Activated CD8-positive, alpha-beta T cell treated with anti-CD3 and anti-CD28 coated beads for 36 hours (primary cell): ENCODE measurements at regions not wholly inside any gene's neighbourhood (a gene's known extent, or its start where the extent isn't known, plus 50 kb on each side); places are given as distances from the start of the nearest gene placed in this dataset.

Experiments used
- ATAC-seq: fragments of 200-7000 bp; cut with Tn5 transposase; one replicate; pipeline ENCODE4 v1.10.0; 2021; ENCODE audit warnings: mild to moderate bottlenecking, moderate library complexity
- CTCF ChIA-PET: fragments of 350-600 bp; sonication (Branson Sonifier 250); formaldehyde crosslinking; loops from one replicate; lab custom pipeline; 2021; ENCODE audit warnings: antibody characterized with exemption; lab: Charles Lee
- POLR2A ChIA-PET: fragments of 350-600 bp; sonication (Branson Sonifier 250); formaldehyde crosslinking; loops from one replicate; lab custom pipeline; 2021; ENCODE audit warnings: antibody characterized with exemption; lab: Charles Lee
- DNase-seq: peaks from one replicate; pipeline ENCODE4 v3.0.0-alpha.2; 2020
- H3K27ac Mint-ChIP-seq: one replicate; pipeline ENCODE4 v1.8.0; 2021; ENCODE audit warnings: mild to moderate bottlenecking, mixed read lengths
- H3K27me3 Mint-ChIP-seq: one replicate; pipeline ENCODE4 v1.8.0; 2021; ENCODE audit warnings: mixed read lengths
- H3K36me3 Mint-ChIP-seq: one replicate; pipeline ENCODE4 v1.8.0; 2021; ENCODE audit warnings: low read depth, mixed read lengths
- H3K4me1 Mint-ChIP-seq: one replicate; pipeline ENCODE4 v1.8.0; 2021; ENCODE audit warnings: low read depth, mixed read lengths
- H3K4me3 Mint-ChIP-seq: one replicate; pipeline ENCODE4 v1.8.0; 2021; ENCODE audit warnings: mild to moderate bottlenecking, moderate library complexity, mixed read lengths
- H3K9me3 Mint-ChIP-seq: one replicate; pipeline ENCODE4 v1.8.0; 2021; ENCODE audit warnings: mixed read lengths
- CTCF ChIP-seq: fragments of 200-600 bp; IDR thresholded peaks from one replicate; pipeline ENCODE4 v1.8.0; 2022; ENCODE audit warnings: antibody characterized with exemption, mild to moderate bottlenecking
- intact Hi-C: fragments of 100-400 bp; cut with micrococcal nuclease; formaldehyde crosslinking; loops from one replicate; pipeline ENCODE4 v1.10.0; 2022

DNA sequence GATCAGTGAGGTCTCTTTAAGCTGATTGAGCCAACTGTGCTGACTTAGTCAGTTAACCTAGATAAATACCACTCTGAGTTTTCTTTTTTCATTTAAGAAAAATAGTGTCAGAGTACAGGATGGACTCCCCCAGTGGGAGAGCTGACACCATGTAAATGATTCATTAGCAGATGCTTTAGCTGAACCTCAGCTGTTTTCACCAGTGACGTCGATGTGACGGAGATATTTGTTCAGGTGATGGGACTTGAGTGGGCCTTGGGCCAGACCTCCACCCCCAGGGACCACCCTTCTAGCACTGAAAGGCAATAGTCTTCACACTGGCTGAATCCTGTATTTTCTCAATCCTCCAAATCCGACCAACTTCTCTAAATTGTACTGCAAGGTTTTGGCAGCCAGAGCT lies 196.1 kb downstream of the GAS1 start:
- Mint-ChIP-seq H3K4me1 (no peaks in the 10 kb centered on the region), H3K9me3 (no peaks in the 10 kb centered on the region), H3K27me3 (no peaks in the 10 kb centered on the region), H3K27ac (no peak overlapping the region), H3K36me3 (no peaks in the 10 kb centered on the region), H3K4me3 (no peak overlapping the region)
- no peak for DNase-seq
- ATAC-seq: no peak
- TF ChIP-seq CTCF: no peak
- CTCF ChIA-PET: no interaction called here
- POLR2A ChIA-PET: no interaction called here
- intact Hi-C loops: no loop called here

GRCh38 chr9:86749894-86750255 lies 197.4 kb downstream of the GAS1 start:
- no peak for DNase-seq
- POLR2A ChIA-PET: no interaction called here
- Mint-ChIP-seq H3K4me1 (no peaks in the 10 kb centered on the region), H3K27ac (no peak overlapping the region), H3K9me3 (no peaks in the 10 kb centered on the region), H3K36me3 (no peaks in the 10 kb centered on the region), H3K27me3 (no peaks in the 10 kb centered on the region), H3K4me3 (no peak overlapping the region)
- ATAC-seq: no peak
- CTCF ChIA-PET: no interaction called here
- TF ChIP-seq CTCF: no peak
- intact Hi-C loops: no loop called here

DNA sequence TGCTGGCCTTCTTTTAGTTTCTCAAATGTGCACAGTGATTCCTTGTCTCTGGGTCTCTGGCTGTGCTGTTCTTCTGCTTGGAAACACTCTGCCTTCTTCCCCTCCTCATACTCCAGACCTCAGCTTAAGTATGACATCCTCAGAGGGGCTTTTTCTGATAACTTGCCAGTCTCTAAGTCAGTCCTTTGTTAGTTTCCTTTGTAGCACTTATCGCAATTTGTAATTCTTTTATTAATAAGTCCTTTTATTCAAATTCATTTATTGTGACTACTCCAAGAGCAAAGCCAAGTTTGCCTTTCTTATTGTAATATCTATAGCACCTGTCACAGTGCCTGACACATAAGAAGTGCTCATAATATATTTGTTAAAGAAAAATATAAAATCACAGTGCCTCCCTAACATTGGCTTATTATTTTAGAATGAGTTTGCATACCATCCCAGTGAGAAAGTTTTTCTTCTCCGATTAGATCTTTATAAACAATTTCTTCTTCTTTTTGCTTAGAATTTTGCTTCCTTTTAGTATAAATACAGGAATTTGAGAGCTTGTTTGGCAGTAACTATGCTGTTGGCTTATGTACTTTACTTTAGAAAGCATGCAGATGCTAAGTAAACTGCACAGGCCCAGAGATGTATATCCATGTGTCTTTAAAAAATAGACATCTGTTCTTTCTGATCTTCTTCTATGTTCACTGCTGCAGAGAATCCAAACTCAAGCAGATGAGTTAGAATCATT lies 198.0 kb downstream of the GAS1 start:
- intact Hi-C loops: no loop called here
- no peaks in the 10 kb centered on the region for H3K27me3 Mint-ChIP-seq
- no peak for ATAC-seq

DNA sequence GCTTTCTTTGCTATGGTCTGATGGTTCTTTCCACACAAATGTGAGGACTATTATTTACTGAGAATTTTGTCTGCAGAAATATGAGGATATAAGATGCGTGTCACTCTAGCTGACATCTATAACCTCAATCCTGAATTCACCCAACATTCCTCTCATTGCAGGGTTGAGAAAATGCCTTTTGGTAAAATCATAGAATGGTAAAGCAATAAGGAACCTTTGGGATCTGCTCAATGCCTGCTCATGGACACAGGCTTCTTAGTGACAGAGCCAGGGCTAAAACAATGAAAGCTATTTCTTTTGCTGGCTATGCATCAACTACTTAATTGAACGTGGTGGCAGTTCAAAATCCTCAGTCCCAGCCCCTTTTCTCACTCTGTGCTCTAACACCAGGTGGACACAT lies 199.6 kb downstream of the GAS1 start:
- Mint-ChIP-seq H3K27me3 (peaks cover 1% of the 10 kb centered on the region), H3K36me3 (no peaks in the 10 kb centered on the region), H3K4me3 (no peak overlapping the region), H3K9me3 (no peaks in the 10 kb centered on the region), H3K27ac (no peak overlapping the region), H3K4me1 (no peaks in the 10 kb centered on the region)
- no peak for TF ChIP-seq CTCF
- ATAC-seq: no peak
- intact Hi-C loops: no loop called here
- CTCF ChIA-PET: no interaction called here
- no peak for DNase-seq
- POLR2A ChIA-PET: no interaction called here

More for the DNA sequence above, 198.0 kb downstream of the GAS1 start:
- CTCF ChIA-PET: no interaction called here
- no peak overlapping the region for H3K4me3 Mint-ChIP-seq
- no peaks in the 10 kb centered on the region for H3K36me3 Mint-ChIP-seq
- H3K9me3 Mint-ChIP-seq: no peaks in the 10 kb centered on the region
- H3K27ac Mint-ChIP-seq: no peak overlapping the region
- no peak for TF ChIP-seq CTCF
- no peaks in the 10 kb centered on the region for H3K4me1 Mint-ChIP-seq
- DNase-seq: no peak
- POLR2A ChIA-PET: no interaction called here

DNA sequence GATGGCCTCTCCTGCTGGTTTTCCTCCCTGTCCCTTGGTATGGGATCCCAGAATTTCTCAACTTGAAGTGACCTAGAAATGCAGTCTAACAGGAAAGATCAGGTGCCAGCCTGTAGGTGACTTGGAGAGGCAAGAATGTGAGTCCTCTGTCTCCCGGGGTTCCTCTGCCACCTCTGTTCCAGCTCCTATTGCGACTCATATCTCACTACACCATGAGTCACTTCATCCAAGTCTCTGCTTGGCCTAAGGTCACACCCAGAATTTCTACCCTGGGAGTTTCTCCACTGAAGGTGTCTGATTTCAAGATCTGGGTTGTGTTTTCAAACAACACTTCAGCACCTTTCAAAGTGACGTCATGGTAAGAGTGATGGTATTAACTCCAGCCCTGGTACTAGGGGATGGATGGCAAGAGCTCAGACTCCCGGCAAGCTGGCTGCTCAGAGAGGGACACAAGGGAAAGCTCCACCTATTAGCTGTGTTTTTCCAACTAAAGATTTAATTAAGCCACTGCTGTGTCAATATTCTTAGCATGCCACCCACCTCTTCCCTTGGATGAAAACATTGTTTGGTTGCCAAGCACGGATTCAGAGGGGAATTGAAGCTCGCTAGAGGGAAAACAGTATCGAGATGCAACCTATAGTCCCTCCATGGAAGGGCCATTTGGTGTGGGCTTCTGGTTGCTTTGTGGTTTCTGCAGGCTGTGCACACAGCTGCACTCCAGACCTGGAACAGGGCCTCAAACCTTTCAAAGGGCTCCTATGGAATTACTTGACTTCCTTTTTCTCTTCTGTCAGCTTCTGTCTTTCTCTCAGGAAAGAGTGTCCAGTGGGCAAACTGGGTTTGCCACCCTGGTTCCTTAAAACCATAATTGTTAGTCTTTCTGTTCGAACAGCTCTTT lies 205.7 kb downstream of the GAS1 start:
- CTCF ChIA-PET: no interaction called here
- Mint-ChIP-seq H3K4me1 (no peaks in the 10 kb centered on the region), H3K36me3 (no peaks in the 10 kb centered on the region), H3K4me3 (no peak overlapping the region), H3K27me3 (peaks cover 7% of the 10 kb centered on the region), H3K27ac (no peak overlapping the region), H3K9me3 (no peaks in the 10 kb centered on the region)
- POLR2A ChIA-PET: no interaction called here
- no peak for TF ChIP-seq CTCF
- intact Hi-C loops: no loop called here
- no peak for ATAC-seq
- DNase-seq: no peak
